SK-N-SH (cell line): ENCODE measurements at regions not wholly inside any gene's neighbourhood (a gene's known extent, or its start where the extent isn't known, plus 50 kb on each side); places are given as distances from the start of the nearest gene placed in this dataset.

Experiments used
- CTCF ChIA-PET: fragments of 300-600, 350-600 bp; formaldehyde crosslinking; extraction: SDS; loops from one replicate; lab custom pipeline; 2021; lab: Yijun Ruan, JAX
- POLR2A ChIA-PET: fragments of 350-600 bp; sonication (Branson Sonifier 250); formaldehyde crosslinking; extraction: SDS; loops from one replicate; lab custom pipeline; 2020; ENCODE audit warnings: antibody characterized with exemption, inconsistent platforms; lab: Yijun Ruan, JAX
- DNase-seq: peaks from one replicate; pipeline ENCODE4 v3.0.0; 2012
- H2AFZ ChIP-seq: fragments of 200-600 bp; sonication (generic); 2 replicates; pipeline ENCODE4 v1.8.1; 2016; ENCODE audit warnings: antibody characterized with exemption, mild to moderate bottlenecking, low read depth
- H3F3A ChIP-seq: fragments of 200-600 bp; sonication (generic); replicated peaks from 2 replicates; pipeline ENCODE3; 2016; ENCODE audit warnings: antibody characterized with exemption, mild to moderate bottlenecking; ENCODE audit not compliant: insufficient read depth
- H3K27ac ChIP-seq, 2 experiments: fragments of 200-500 bp in 1 of 2; fragments of 200-600 bp in 1 of 2; sonication (Bioruptor generic) in 1 of 2; sonication (generic), shearing (Covaris generic) in 1 of 2; 2 replicates each; pipeline versions ENCODE4 v1.5.1 to v1.6.1; 2014 to 2016; ENCODE audit warnings: low read depth in 2 of 2, inconsistent platforms in 1 of 2, low read length in 1 of 2, mild to moderate bottlenecking in 1 of 2, mixed read lengths in 1 of 2
- H3K27me3 ChIP-seq: fragments of 200-600 bp; sonication (generic), shearing (Covaris generic); 2 replicates; pipeline ENCODE4 v1.6.1; 2016; ENCODE audit warnings: mixed run types; ENCODE audit not compliant: insufficient read depth
- H3K36me3 ChIP-seq, 2 experiments: fragments of 200-500 bp in 1 of 2; fragments of 200-600 bp in 1 of 2; sonication (Bioruptor generic) in 1 of 2; sonication (generic) in 1 of 2; replicated peaks in 1 of 2; 2 replicates each; pipeline versions ENCODE3 to v1.5.1; 2014 to 2016; ENCODE audit warnings: low read length in 1 of 2, mild to moderate bottlenecking in 1 of 2; ENCODE audit not compliant: insufficient read depth in 2 of 2, control insufficient read depth in 1 of 2
- H3K4me1 ChIP-seq, 2 experiments: fragments of 200-500 bp in 1 of 2; fragments of 200-600 bp in 1 of 2; sonication (Bioruptor generic) in 1 of 2; sonication (generic), shearing (Covaris generic) in 1 of 2; 2 replicates each; pipeline versions ENCODE4 v1.5.1 to v1.6.1; 2014 to 2016; ENCODE audit warnings: low read depth in 1 of 2, low read length in 1 of 2, mixed run types in 1 of 2; ENCODE audit not compliant: insufficient read depth in 2 of 2, control insufficient read depth in 1 of 2
- H3K4me2 ChIP-seq: fragments of 200-600 bp; sonication (generic), shearing (Covaris generic); 2 replicates; pipeline ENCODE4 v1.6.1; 2017; ENCODE audit warnings: mixed run types
- H3K4me3 ChIP-seq, 2 experiments: fragments of 200-500 bp in 1 of 2; fragments of 200-600 bp in 1 of 2; sonication (Bioruptor generic) in 1 of 2; sonication (generic), shearing (Covaris generic) in 1 of 2; 2 replicates each; pipeline versions ENCODE4 v1.5.1 to v1.8.1; 2014 to 2016; ENCODE audit warnings: low read depth in 2 of 2, inconsistent platforms in 1 of 2, low read length in 1 of 2, mild to moderate bottlenecking in 1 of 2, mixed read lengths in 1 of 2, moderate library complexity in 1 of 2
- H3K79me2 ChIP-seq: fragments of 200-600 bp; sonication (generic); 2 replicates; pipeline ENCODE4 v1.8.1; 2017; ENCODE audit warnings: mild to moderate bottlenecking; ENCODE audit not compliant: insufficient read depth
- H3K9ac ChIP-seq: fragments of 200-600 bp; sonication (generic); 2 replicates; pipeline ENCODE4 v1.6.1; 2017; ENCODE audit warnings: mixed run types
- H3K9me2 ChIP-seq: fragments of 200-600 bp; sonication (generic); 2 replicates; pipeline ENCODE4 v1.6.1; 2017; ENCODE audit warnings: mixed run types
- H3K9me3 ChIP-seq: fragments of 200-600 bp; sonication (generic); 2 replicates; pipeline ENCODE4 v1.6.1; 2017; ENCODE audit warnings: mixed run types, mild to moderate bottlenecking, moderate library complexity
- H4K20me1 ChIP-seq: fragments of 200-600 bp; sonication (generic); 2 replicates; pipeline ENCODE4 v1.6.1; 2017; ENCODE audit warnings: mild to moderate bottlenecking, mixed run types; ENCODE audit not compliant: insufficient read depth
- GABPA ChIP-seq: IDR thresholded peaks from 2 replicates; pipeline ENCODE4 v1.4.0; 2012; ENCODE audit warnings: low read depth, mild to moderate bottlenecking
- JUND ChIP-seq: IDR thresholded peaks from 2 replicates; pipeline ENCODE4 v1.4.0; 2012
- NFIC ChIP-seq: IDR thresholded peaks from 2 replicates; pipeline ENCODE4 v1.4.0; 2012; ENCODE audit warnings: borderline replicate concordance
- NRF1 ChIP-seq: IDR thresholded peaks from 2 replicates; pipeline ENCODE4 v1.6.1; 2012; ENCODE audit warnings: low read depth, mild to moderate bottlenecking, low read length
- RCOR1 ChIP-seq: fragments of 150-350 bp; IDR thresholded peaks from 2 replicates; pipeline ENCODE4 v1.6.1; 2017; ENCODE audit warnings: antibody characterized with exemption, low read length
- RXRA ChIP-seq: IDR thresholded peaks from 2 replicates; pipeline ENCODE4 v1.4.0; 2012; ENCODE audit warnings: low read depth, mild to moderate bottlenecking, borderline replicate concordance
- SIN3A ChIP-seq: IDR thresholded peaks from 2 replicates; pipeline ENCODE4 v1.6.1; 2012; ENCODE audit warnings: low read depth, mild to moderate bottlenecking, low read length, moderate library complexity, borderline replicate concordance
- SMC3 ChIP-seq: IDR thresholded peaks from 2 replicates; pipeline ENCODE4 v1.6.1; 2012; ENCODE audit warnings: low read depth, low read length, improper control_type of control experiment
- TAF1 ChIP-seq: IDR thresholded peaks from 2 replicates; pipeline ENCODE4 v1.6.1; 2012; ENCODE audit warnings: low read depth, mild to moderate bottlenecking, low read length, moderate library complexity, borderline replicate concordance
- WGBS: methylation state at CpG from one replicate; pipeline ENCODE4 v1.1.6; 2017; ENCODE audit warnings: low lambda C conversion rate; 5-methylcytosine and 5-hydroxymethylcytosine counted together
- TF ChIP-seq, protein P1 (sequence below): fragments of 150-350 bp; IDR thresholded peaks from 2 replicates; pipeline ENCODE4 v1.6.1; 2016; ENCODE audit warnings: mild to moderate bottlenecking, low read depth, low read length
- TF ChIP-seq, protein P2 (sequence below): IDR thresholded peaks from 2 replicates; pipeline ENCODE4 v1.4.0; 2012; ENCODE audit warnings: low read depth
- TF ChIP-seq, protein P3 (sequence below): IDR thresholded peaks from 2 replicates; pipeline ENCODE4 v1.4.0; 2012; ENCODE audit warnings: low read depth, borderline replicate concordance

DNA sequence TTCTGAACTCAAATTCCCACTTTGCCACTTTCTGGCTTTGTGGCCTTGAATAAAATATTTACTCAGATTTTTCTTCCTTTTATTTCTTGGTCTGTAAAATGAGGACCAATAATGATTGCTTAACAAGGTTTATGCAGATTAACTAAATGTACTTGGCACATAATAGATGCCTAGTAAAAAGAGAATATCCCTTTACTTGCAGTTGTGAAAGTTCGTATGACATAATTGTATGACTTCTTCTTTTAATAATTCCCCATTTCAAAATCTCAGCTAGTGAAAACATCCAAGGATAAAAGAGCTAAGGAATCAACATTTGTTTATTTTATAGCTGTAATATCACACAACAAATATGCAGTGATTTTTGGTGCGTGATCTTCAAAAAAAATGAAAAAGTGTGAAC lies 215.6 kb upstream of the ATP2B1 start:
- Histone ChIP-seq H3K4me1 (no peaks in the 10 kb centered on the region), H3K4me3 (no peak overlapping the region), H3F3A (no peaks in the 10 kb centered on the region), H3K36me3 (no peaks in the 10 kb centered on the region), H3K9me2 (no peaks in the 10 kb centered on the region), H3K27ac (no peak overlapping the region), H4K20me1 (no peaks in the 10 kb centered on the region), H2AFZ (no peak overlapping the region), H3K9ac (no peak overlapping the region), H3K9me3 (peaks cover 5% of the 10 kb centered on the region; the same call in 1 of the 2 replicates), H3K4me2 (no peak overlapping the region), H3K79me2 (no peaks in the 10 kb centered on the region), H3K27me3 (no peaks in the 10 kb centered on the region)
- 87% methylated on average over 2 of the region's 2 CpGs for WGBS
- ChIA-PET POLR2A (no interaction called here), CTCF (no interaction called here)
- TF ChIP-seq SIN3A (no peak), RXRA (no peak), RCOR1 (no peak), NRF1 (no peak), TAF1 (no peak), SMC3 (no peak), GABPA (no peak)
- TF ChIP-seq, protein P1, sequence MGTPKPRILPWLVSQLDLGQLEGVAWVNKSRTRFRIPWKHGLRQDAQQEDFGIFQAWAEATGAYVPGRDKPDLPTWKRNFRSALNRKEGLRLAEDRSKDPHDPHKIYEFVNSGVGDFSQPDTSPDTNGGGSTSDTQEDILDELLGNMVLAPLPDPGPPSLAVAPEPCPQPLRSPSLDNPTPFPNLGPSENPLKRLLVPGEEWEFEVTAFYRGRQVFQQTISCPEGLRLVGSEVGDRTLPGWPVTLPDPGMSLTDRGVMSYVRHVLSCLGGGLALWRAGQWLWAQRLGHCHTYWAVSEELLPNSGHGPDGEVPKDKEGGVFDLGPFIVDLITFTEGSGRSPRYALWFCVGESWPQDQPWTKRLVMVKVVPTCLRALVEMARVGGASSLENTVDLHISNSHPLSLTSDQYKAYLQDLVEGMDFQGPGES = no peak
- TF ChIP-seq, protein P2, sequence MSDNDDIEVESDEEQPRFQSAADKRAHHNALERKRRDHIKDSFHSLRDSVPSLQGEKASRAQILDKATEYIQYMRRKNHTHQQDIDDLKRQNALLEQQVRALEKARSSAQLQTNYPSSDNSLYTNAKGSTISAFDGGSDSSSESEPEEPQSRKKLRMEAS = no peak
- DNase-seq = no peak

DNA sequence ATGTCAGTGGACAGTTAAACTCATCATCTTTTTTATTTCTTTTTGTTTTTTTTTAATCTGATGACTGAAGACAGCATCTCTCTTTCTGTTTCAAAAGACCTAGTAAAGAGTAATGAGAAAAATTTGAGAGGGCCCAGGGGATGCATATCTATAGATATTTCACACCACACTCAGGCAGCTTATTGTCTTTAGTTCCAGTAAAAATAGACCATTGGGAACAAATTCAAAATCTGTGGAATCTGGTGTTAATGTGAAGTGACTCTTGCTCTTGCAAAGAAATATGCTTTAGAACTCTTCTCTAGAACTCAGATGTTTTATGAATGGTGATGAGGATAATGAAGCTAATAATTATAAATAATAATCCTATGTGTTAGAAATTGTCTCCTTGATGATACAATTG lies 214.5 kb upstream of the ATP2B1 start:
- no peaks in the 10 kb centered on the region for H3K79me2 ChIP-seq
- H3K4me2 ChIP-seq = no peak overlapping the region
- POLR2A ChIA-PET = no interaction called here
- no peaks in the 10 kb centered on the region for H3K36me3 ChIP-seq
- no peak overlapping the region for H3K4me3 ChIP-seq
- H3K9me2 ChIP-seq = no peaks in the 10 kb centered on the region
- H4K20me1 ChIP-seq = no peaks in the 10 kb centered on the region
- CTCF ChIA-PET = no interaction called here
- no peaks in the 10 kb centered on the region for H3K4me1 ChIP-seq
- peaks cover 4% of the 10 kb centered on the region; the same call in 1 of the 2 replicates for H3K9me3 ChIP-seq
- H3F3A ChIP-seq = no peaks in the 10 kb centered on the region
- H2AFZ ChIP-seq = no peak overlapping the region
- H3K27ac ChIP-seq = no peak overlapping the region
- H3K9ac ChIP-seq = no peak overlapping the region
- DNase-seq = no peak
- H3K27me3 ChIP-seq = no peaks in the 10 kb centered on the region
- TF ChIP-seq, protein P3, sequence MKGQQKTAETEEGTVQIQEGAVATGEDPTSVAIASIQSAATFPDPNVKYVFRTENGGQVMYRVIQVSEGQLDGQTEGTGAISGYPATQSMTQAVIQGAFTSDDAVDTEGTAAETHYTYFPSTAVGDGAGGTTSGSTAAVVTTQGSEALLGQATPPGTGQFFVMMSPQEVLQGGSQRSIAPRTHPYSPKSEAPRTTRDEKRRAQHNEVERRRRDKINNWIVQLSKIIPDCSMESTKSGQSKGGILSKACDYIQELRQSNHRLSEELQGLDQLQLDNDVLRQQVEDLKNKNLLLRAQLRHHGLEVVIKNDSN = no peak
- no peak for TF ChIP-seq JUND

DNA sequence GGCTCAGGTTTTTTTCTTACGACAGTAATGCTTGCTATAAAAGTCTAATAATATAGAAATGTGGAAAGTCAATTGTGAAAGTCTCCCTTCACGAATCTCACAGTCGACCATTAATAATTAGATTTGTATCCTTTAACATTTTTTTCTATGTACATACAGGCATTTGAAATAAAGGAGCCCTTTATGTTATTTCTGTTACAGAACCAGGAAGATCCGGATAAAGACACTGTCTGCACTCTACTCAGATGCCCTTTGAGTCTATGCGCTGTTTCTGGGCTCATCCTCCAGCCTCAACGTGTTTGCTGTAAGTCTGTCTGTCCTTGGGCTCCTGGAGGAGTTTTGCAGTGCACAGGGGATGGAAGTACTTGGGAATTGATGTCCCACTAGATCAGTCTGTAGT lies 212.2 kb upstream of the ATP2B1 start:
- 83% methylated on average over 6 of the region's 6 CpGs for WGBS
- H3K4me3 ChIP-seq = no peak overlapping the region
- H4K20me1 ChIP-seq = no peaks in the 10 kb centered on the region
- no peaks in the 10 kb centered on the region for H3K9me2 ChIP-seq
- CTCF ChIA-PET = no interaction called here
- TF ChIP-seq SIN3A (no peak), NFIC (no peak)
- no peak overlapping the region for H3K27ac ChIP-seq
- no peak overlapping the region for H3K4me2 ChIP-seq
- H3K79me2 ChIP-seq = no peaks in the 10 kb centered on the region
- no peaks in the 10 kb centered on the region for H3F3A ChIP-seq
- H3K27me3 ChIP-seq = no peaks in the 10 kb centered on the region
- H2AFZ ChIP-seq = no peak overlapping the region
- H3K9ac ChIP-seq = no peak overlapping the region
- DNase-seq = no peak
- H3K4me1 ChIP-seq = no peaks in the 10 kb centered on the region
- no peaks in the 10 kb centered on the region for H3K36me3 ChIP-seq
- H3K9me3 ChIP-seq = no peaks in the 10 kb centered on the region
- POLR2A ChIA-PET = no interaction called here
